ENCODE measurements at regions not wholly inside any gene's neighbourhood (a gene's known extent, or its start where the extent isn't known, plus 50 kb on each side); places are given as distances from the start of the nearest gene placed in this dataset.

GRCh38 chr3:162211470-162211869, 714.9 kb downstream of the OTOL1 start:
- TF ChIP-seq POLR2A (IDR thresholded peaks at IDR 0.05) (no peak), EP300 (IDR thresholded peaks at IDR 0.05) (no peak), CTCF (IDR thresholded peaks at IDR 0.05) (no peak)
- Histone ChIP-seq H3K4me1 (no peaks in the 10 kb centered on the region), H3K9me3 (no peaks in the 10 kb centered on the region), H3K36me3 (no peaks in the 10 kb centered on the region), H3K27ac (no peak overlapping the region), H3K4me3 (no peak overlapping the region), H3K27me3 (no peaks in the 10 kb centered on the region)
- no peak for DNase-seq (ENCODE audit: low spot score in 2 of 2)

GRCh38 chr3:162213196-162213595, 716.6 kb downstream of the OTOL1 start:
- TF ChIP-seq CTCF (IDR thresholded peaks at IDR 0.05): no peak
- no peak for TF ChIP-seq EP300 (IDR thresholded peaks at IDR 0.05)
- TF ChIP-seq POLR2A (IDR thresholded peaks at IDR 0.05): no peak
- 94 to 97% methylated on average over 2 of the region's 2 CpGs for WGBS, 2 donors
- no peaks in the 10 kb centered on the region for H3K36me3 ChIP-seq
- peaks cover 0 to 12% (median 0%) of the 10 kb centered on the region in 4 donors for H3K4me1 ChIP-seq
- no peak overlapping the region for H3K4me3 ChIP-seq
- no peaks in the 10 kb centered on the region for H3K27me3 ChIP-seq
- no peak overlapping the region for H3K27ac ChIP-seq
- no peak for DNase-seq (ENCODE audit: low spot score in 2 of 2)
- H3K9me3 ChIP-seq: no peaks in the 10 kb centered on the region

GRCh38 chr3:162213956-162214355, 717.3 kb downstream of the OTOL1 start:
- WGBS, 2 donors: 89 to 91% methylated on average over 3 of the region's 3 CpGs
- no peak for TF ChIP-seq CTCF (IDR thresholded peaks at IDR 0.05)
- TF ChIP-seq POLR2A (IDR thresholded peaks at IDR 0.05): no peak
- TF ChIP-seq EP300 (IDR thresholded peaks at IDR 0.05): no peak
- Histone ChIP-seq H3K4me1 (peaks cover 0 to 12% (median 0%) of the 10 kb centered on the region in 4 donors), H3K36me3 (no peaks in the 10 kb centered on the region), H3K27me3 (no peaks in the 10 kb centered on the region), H3K27ac (no peak overlapping the region), H3K4me3 (no peak overlapping the region), H3K9me3 (no peaks in the 10 kb centered on the region)
- DNase-seq (ENCODE audit: low spot score in 2 of 2): no peak

GRCh38 chr3:162217647-162218046, 721.0 kb downstream of the OTOL1 start:
- 42 to 54% methylated on average over 1 of the region's 1 CpG for WGBS, 2 donors
- Histone ChIP-seq H3K4me3 (no peak overlapping the region), H3K27ac (no peak overlapping the region)

GRCh38 chr3:162218479-162218878, 721.9 kb downstream of the OTOL1 start:
- 76 to 80% methylated on average over 4 of the region's 4 CpGs for WGBS, 2 donors

More at GRCh38 chr3:162217647-162218046, 721.0 kb downstream of the OTOL1 start:
- no peak for DNase-seq (ENCODE audit: low spot score in 2 of 2)
- Histone ChIP-seq H3K27me3 (no peaks in the 10 kb centered on the region), H3K36me3 (no peaks in the 10 kb centered on the region), H3K4me1 (peaks cover 0 to 12% (median 0%) of the 10 kb centered on the region in 4 donors), H3K9me3 (no peaks in the 10 kb centered on the region)
- no peak for TF ChIP-seq POLR2A (IDR thresholded peaks at IDR 0.05)
- TF ChIP-seq CTCF (IDR thresholded peaks at IDR 0.05): no peak
- TF ChIP-seq EP300 (IDR thresholded peaks at IDR 0.05): no peak

More at GRCh38 chr3:162218479-162218878, 721.9 kb downstream of the OTOL1 start:
- Histone ChIP-seq H3K4me3 (no peak overlapping the region), H3K27ac (no peak overlapping the region), H3K36me3 (no peaks in the 10 kb centered on the region), H3K9me3 (no peaks in the 10 kb centered on the region), H3K27me3 (no peaks in the 10 kb centered on the region), H3K4me1 (peaks cover 0 to 12% (median 0%) of the 10 kb centered on the region in 4 donors)
- TF ChIP-seq POLR2A (IDR thresholded peaks at IDR 0.05) (no peak), EP300 (IDR thresholded peaks at IDR 0.05) (no peak), CTCF (IDR thresholded peaks at IDR 0.05) (no peak)
- DNase-seq (ENCODE audit: low spot score in 2 of 2): no peak

Measured in tibial nerve (tissue), 4 donors.